ENCODE measurements at regions not wholly inside any gene's neighbourhood (a gene's known extent, or its start where the extent isn't known, plus 50 kb on each side); places are given as distances from the start of the nearest gene placed in this dataset.

GRCh38 chr6:104539173-104539572, 320.5 kb downstream of the HACE1 start:
- no peak overlapping the region for H3K4me2 ChIP-seq (ENCODE audit: insufficient read depth, low read length)
- FAIRE-seq (no peak), DNase-seq (ENCODE audit: low read depth, low spot score) (no peak)
- dilution Hi-C loops (cut with MboI; ENCODE audit: extremely low pct_ligation_motif_present, low sequenced_read_pairs) (no loop called here), intact Hi-C loops (cut with micrococcal nuclease) (no loop called here)
- no peaks in the 10 kb centered on the region for H3K9me1 ChIP-seq (replicated peaks; ENCODE audit: control insufficient read depth, extremely low read depth, insufficient read depth, low read length)
- H4K20me1 ChIP-seq (replicated peaks; ENCODE audit: control insufficient read depth, extremely low read depth, insufficient read depth, low read length), result no peaks in the 10 kb centered on the region
- no peaks in the 10 kb centered on the region for H3K9me3 ChIP-seq (replicated peaks; ENCODE audit: control insufficient read depth, insufficient read depth, low read length)
- H3K9ac ChIP-seq (replicated peaks; ENCODE audit: extremely low read depth, insufficient read depth, low read length), result no peak overlapping the region
- ChIA-PET POLR2A (no interaction called here), CTCF (no interaction called here)
- H3K79me2 ChIP-seq (ENCODE audit: control insufficient read depth, insufficient read depth, low read length), result no peaks in the 10 kb centered on the region
- H3K27me3 ChIP-seq (ENCODE audit: control insufficient read depth in 2 of 2, insufficient read depth in 2 of 2, low read length in 2 of 2), result no peaks in the 10 kb centered on the region
- BruUV-seq (replicated peaks), result no TSS peak
- H3K36me3 ChIP-seq (ENCODE audit: control insufficient read depth in 2 of 2, extremely low read depth in 1 of 2, insufficient read depth in 2 of 2, low read length in 2 of 2), result no peaks in the 10 kb centered on the region
- no peak overlapping the region for H3K4me3 ChIP-seq (replicated peaks in 1 of 3; ENCODE audit: insufficient read depth in 1 of 3, low read depth in 1 of 3, low read length in 3 of 3)
- no peak overlapping the region for H2AFZ ChIP-seq (ENCODE audit: low read depth, low read length)
- no peaks in the 10 kb centered on the region for H3K4me1 ChIP-seq (ENCODE audit: control insufficient read depth, extremely low read depth, insufficient read depth, low read length)
- no peak overlapping the region for H3K27ac ChIP-seq (ENCODE audit: insufficient read depth, low read depth, low read length)
- no peak for TF ChIP-seq POLR2AphosphoS5 (IDR thresholded peaks at IDR 0.05; ENCODE audit: insufficient read depth, low read depth, low read length)
- TF ChIP-seq FOS (IDR thresholded peaks at IDR 0.05; ENCODE audit: borderline replicate concordance, insufficient read depth, low read length), result no peak
- TF ChIP-seq MYC (IDR thresholded peaks at IDR 0.05; ENCODE audit: low read depth, low read length), result no peak
- no peak for TF ChIP-seq EZH2 (IDR thresholded peaks at IDR 0.05; ENCODE audit: borderline replicate concordance, low read depth, low read length, severe bottlenecking)
- no peak for TF ChIP-seq POLR2A (IDR thresholded peaks at IDR 0.05; ENCODE audit: low read depth, low read length)
- TF ChIP-seq GATA2 (IDR thresholded peaks at IDR 0.05; ENCODE audit: insufficient read depth, insufficient read length, low read depth, low read length), result no peak
- TF ChIP-seq, protein P1, sequence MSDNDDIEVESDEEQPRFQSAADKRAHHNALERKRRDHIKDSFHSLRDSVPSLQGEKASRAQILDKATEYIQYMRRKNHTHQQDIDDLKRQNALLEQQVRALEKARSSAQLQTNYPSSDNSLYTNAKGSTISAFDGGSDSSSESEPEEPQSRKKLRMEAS (IDR thresholded peaks at IDR 0.05; ENCODE audit: insufficient read depth, insufficient read length), result no peak
- TF ChIP-seq, protein P2, sequence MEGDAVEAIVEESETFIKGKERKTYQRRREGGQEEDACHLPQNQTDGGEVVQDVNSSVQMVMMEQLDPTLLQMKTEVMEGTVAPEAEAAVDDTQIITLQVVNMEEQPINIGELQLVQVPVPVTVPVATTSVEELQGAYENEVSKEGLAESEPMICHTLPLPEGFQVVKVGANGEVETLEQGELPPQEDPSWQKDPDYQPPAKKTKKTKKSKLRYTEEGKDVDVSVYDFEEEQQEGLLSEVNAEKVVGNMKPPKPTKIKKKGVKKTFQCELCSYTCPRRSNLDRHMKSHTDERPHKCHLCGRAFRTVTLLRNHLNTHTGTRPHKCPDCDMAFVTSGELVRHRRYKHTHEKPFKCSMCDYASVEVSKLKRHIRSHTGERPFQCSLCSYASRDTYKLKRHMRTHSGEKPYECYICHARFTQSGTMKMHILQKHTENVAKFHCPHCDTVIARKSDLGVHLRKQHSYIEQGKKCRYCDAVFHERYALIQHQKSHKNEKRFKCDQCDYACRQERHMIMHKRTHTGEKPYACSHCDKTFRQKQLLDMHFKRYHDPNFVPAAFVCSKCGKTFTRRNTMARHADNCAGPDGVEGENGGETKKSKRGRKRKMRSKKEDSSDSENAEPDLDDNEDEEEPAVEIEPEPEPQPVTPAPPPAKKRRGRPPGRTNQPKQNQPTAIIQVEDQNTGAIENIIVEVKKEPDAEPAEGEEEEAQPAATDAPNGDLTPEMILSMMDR (IDR thresholded peaks at IDR 0.05; ENCODE audit: extremely low read depth in 1 of 2, insufficient read depth in 1 of 2, low read depth in 1 of 2, low read length in 2 of 2), result no peak
- no peak for TF ChIP-seq JUN (IDR thresholded peaks at IDR 0.05; ENCODE audit: borderline replicate concordance, insufficient read depth, insufficient read length, low read depth)

Measured in endothelial cell of umbilical vein (primary cell).